Activated CD8-positive, alpha-beta memory T cell treated with anti-CD3 and anti-CD28 coated beads for 48 hours (primary cell): ENCODE measurements at regions not wholly inside any gene's neighbourhood (a gene's known extent, or its start where the extent isn't known, plus 50 kb on each side); places are given as distances from the start of the nearest gene placed in this dataset.

Experiments used
- DNase-seq, 3 experiments: peaks; one replicate each; pipeline ENCODE4 v3.0.0-alpha.2; 2020; ENCODE audit warnings: low read depth in 2 of 3, low spot score in 2 of 3

- DNase-seq = no peak
Measured at GRCh38 chr9:121568343-121569265, 69.0 kb upstream of the GGTA1 start.

- DNase-seq = no peak
Measured at GRCh38 chr9:121569266-121569648, 69.6 kb upstream of the GGTA1 start.

GRCh38 chr9:121572581-121572980, 72.9 kb upstream of the GGTA1 start:
- no peak for DNase-seq

GRCh38 chr9:121573717-121574485, 74.3 kb upstream of the GGTA1 start:
- no peak for DNase-seq

GRCh38 chr9:121574774-121575519, 75.3 kb upstream of the GGTA1 start:
- DNase-seq = no peak

- no peak for DNase-seq
Measured at GRCh38 chr9:121576281-121577075, 75.0 kb upstream of the DAB2IP start.

DNA sequence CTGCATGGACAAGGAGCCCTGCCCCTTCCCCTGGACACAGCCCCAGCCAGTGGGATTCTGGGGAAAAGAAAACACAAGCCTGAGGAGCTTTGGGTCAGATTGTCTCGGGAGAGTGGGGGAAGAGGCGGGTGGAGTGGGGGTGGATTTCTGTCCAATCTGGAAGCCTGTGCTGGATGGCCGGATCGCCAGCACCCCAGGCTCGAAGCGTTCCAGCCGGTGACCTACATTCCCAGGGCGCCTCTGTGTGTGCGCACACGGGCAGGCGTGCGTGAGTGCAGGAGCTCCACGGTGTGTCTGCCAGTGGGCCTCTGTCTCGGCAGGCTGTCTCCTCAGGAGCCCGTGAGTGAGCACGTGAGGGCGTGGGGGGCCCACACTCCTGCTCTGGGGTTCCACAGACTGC, 74.3 kb upstream of the DAB2IP start:
- no peak for DNase-seq

DNA sequence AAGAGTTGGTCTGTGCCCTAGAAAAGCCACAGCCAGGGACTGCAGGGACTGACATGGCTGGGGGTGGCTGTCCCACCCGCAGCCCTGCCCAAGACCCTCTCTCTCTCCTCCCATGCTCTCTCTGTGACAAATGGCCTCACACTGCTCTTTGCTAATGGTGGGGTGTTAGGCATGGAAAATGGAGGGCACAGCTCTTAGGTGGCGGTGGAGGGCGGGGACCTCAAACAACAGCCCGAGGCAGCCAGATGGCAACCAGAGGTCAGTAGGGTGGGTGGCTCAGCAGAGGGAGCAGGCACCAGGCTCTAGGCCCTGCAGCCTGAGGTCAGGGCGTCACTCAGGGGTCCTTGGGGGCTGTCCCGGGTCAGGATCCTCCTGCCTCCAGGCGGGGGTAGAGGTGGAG, 73.9 kb upstream of the DAB2IP start:
- DNase-seq = no peak

DNA sequence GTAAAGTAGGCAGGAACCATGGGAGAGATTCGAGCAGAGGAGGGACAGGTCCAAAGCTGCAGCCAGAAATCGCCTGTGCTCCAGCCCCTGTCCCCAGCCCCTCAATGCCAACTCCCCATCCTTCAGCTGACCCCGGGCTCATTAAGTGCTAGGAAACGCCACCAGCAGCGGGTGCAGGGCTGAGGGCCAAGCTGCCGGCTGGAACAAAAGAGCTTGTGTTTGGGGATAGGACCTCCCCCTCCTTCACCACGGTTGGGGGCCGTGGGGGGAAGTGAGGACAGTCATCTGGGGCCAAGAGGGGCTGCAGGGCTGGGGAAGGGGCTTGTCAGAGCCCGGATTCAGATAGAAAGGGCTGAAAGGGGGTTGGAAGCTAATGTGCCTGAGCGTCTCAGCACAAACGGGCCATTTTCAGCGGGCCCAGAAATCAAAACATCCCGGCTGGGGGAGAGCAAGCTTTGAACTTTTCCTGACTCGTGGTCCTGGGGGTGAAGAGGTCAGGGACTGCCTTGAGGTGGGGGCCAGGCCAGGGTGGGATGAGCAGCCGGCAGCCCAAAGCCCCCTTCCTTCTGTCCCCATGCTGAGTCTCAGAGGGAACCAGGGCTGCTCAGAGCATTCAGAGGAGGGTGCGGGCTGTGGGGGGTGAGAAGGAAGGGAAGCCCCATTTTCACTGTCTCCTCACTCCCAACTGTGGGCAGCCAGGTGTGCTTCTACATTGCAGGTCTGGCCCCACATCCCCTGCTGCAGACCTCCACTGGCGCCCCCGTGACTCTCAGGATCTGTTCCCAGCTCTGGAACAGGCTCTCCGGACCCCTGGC, 69.4 kb upstream of the DAB2IP start:
- DNase-seq = no peak

DNA sequence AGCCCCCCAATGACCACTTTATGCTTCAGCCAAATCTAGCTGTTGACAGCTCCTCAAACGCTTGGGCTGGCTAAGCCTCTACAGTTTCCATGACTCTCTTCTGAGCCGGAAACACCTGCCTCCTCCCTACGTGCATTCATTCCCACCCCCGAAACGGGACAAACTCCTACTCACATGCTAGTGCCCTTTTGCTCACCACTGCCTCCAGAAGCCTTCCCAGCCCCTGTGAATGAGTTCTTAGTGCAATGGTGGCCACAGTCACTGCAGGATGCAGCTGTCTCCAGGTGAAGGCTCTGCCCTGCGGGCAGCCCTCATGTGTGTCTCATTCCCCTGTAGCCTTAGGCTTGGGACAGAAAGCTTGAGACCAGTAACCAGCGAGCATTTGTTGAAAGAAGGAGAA, 68.8 kb upstream of the DAB2IP start:
- no peak for DNase-seq

GRCh38 chr9:121584421-121584820, 67.0 kb upstream of the DAB2IP start:
- no peak for DNase-seq

GRCh38 chr9:121587863-121588262, 63.6 kb upstream of the DAB2IP start:
- DNase-seq = no peak

GRCh38 chr9:121589986-121590385, 61.4 kb upstream of the DAB2IP start:
- DNase-seq = no peak

GRCh38 chr9:121592265-121592664, 59.2 kb upstream of the DAB2IP start:
- no peak for DNase-seq

GRCh38 chr9:121593066-121593465, 58.4 kb upstream of the DAB2IP start:
- DNase-seq = no peak

GRCh38 chr9:121596515-121596914, 54.9 kb upstream of the DAB2IP start:
- DNase-seq = no peak

GRCh38 chr9:121597698-121598166, 53.7 kb upstream of the DAB2IP start:
- DNase-seq = no peak

DNA sequence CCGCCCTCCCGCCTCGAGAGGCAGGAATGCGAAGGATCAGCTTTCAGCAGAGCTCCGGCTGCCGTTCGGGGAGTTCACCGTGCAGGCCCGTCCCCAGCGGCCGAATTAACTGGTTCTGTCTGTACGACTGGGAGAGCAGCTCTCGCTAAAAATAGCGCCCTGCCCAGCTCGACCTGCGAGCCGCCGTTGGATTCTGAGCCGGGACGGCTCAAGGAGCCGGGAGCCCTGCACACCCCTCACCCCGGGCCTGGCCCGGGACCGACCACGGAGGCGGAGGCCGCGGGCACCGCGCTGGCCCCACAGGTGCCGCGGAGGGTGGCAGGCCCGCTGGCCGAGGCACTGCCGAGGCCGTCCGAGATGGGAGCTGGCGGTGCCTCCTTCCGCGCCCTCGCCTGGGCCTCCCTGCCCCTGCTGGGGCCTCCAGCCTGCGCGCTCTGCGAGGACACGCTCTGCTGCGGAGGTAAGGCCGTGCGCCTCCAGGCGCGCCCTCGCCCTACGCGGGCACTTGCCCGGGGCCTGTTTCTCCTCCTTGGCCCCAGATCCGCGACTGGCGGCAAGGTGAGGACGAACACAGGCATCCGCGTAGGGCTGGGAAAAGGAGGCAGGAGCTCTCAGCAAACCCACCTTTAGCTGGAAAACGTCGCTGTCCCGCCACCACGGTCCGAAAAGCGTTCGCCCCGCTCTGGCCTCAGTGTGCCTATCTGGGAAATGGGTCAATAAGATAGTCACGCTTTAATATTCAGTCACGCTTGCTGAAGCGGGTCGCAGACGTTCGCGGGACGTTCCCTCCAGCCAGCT, 53.1 kb upstream of the DAB2IP start:
- no peak for DNase-seq
